Activated effector memory CD4-positive, alpha-beta T cell treated with anti-CD3 and anti-CD28 coated beads, Interleukin-2, amount 50 U/mL, for 16 hours (primary cell): ENCODE measurements at regions not wholly inside any gene's neighbourhood (a gene's known extent, or its start where the extent isn't known, plus 50 kb on each side); places are given as distances from the start of the nearest gene placed in this dataset.

ENCODE experiments used
- DNase-seq: peaks from one replicate; pipeline ENCODE4 v3.0.0-alpha.2; 2020

DNA sequence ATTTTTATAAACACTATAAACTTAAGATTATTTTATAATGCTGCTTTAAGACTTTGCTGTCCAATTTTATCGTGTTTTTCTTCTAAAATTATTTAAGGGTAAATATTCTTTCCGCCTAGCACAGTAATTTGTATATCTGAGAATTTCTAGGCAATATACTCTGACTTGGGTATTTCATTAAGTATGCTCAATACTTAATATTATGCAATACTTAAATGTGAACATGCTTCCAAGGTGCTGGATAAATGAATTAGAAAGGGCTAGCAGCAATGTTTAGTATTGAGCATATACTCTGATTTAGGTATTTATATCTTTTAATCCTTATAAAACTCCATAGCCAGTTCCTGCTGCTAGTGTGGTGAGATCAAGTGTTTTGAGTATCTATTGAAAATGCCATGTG lies 60.3 kb upstream of the ANO3 start:
- DNase-seq: no peak

DNA sequence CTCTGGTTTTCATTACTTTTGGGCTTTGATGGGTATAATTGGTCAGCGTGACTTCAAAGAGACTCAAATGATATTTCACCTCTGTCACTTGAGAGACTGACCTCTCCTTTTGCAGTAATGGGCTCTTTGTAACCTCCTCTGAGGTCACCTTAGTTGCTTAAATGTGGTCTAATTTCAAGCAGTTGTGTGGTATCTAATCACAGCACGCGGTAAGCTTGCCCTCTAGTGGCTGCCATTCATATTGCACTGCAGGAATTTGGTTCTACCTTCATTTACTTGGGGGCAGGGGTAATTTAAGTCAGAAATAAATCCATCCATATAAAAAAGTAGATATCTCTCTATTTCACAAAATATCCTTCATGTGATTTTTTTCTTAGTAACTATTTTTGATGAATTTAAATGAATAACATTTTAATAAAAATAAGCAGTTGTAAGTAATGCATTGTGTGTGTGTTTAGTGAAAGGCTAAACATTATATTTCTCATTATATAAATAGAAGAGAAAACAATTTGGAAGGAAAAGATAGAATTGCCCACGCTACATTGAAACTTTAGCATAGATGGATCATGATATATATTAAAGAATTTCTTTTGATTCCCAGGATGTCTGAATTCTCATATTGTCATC lies 55.0 kb upstream of the ANO3 start:
- peak; percentile 69 for DNase-seq

DNA sequence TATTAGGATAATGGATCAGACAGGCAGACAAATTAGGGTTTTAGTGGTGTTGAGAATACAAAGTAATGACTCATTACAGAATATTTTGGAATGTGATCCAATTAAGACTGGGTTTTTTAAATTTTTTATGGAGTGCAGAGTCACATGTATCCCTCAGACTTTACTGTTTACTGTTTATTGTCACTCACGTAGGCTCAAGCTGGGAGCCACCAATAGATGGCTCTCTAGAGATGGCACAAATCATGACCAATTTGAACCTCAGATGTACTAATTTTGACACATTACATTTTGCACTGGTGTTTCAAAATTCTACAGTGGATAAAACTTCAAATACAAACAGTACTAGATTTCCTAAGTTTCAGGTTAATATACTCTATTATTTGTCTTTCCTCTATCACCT lies 53.6 kb upstream of the ANO3 start:
- no peak for DNase-seq
